K562 (cell line): ENCODE measurements at regions not wholly inside any gene's neighbourhood (a gene's known extent, or its start where the extent isn't known, plus 50 kb on each side); places are given as distances from the start of the nearest gene placed in this dataset.

Experiments
- ATAC-seq: fragments of 200-7000 bp; cut with Tn5 transposase; 3 replicates; pipeline ENCODE4 v1.9.1; 2020; ENCODE audit warnings: moderate library complexity
- BruUV-seq: library from RNA; stranded (reverse); fragments of 400-500 nt; replicated peaks from 2 replicates; lab custom pipeline; 2021; lab: Mats Ljungman, UMichigan
- CTCF ChIA-PET: fragments of 300-600 bp; formaldehyde crosslinking; extraction: SDS; loops from one replicate; lab custom pipeline; 2021; ENCODE audit warnings: low intra/inter-chr PET ratio; lab: Yijun Ruan, JAX
- POLR2A ChIA-PET: fragments of 300-600, 350-650 bp; sonication (Branson Sonifier 250); formaldehyde crosslinking; extraction: SDS; loops from one replicate; lab custom pipeline; 2021; ENCODE audit warnings: antibody characterized with exemption, inconsistent platforms; lab: Yijun Ruan, JAX
- DNase-seq, 4 experiments: peaks; one replicate each; pipeline versions ENCODE4 v3.0.0 to v3.0.0-alpha.2; 2011 to 2018; ENCODE audit warnings: low spot score in 3 of 4, mixed read lengths in 3 of 4; ENCODE audit errors: extremely low read depth in 1 of 4
- FAIRE-seq: peaks from 2 replicates; lab custom pipeline; 2011; peaks lifted over from hg19 to GRCh38; lab: Jason Lieb, UNC
- H2AFZ ChIP-seq: 2 replicates; pipeline ENCODE4 v1.6.0; 2011; ENCODE audit warnings: low read depth, low read length, control low read depth, inconsistent platforms
- H3K27ac ChIP-seq: fragments of 200-600 bp; 3 replicates; pipeline ENCODE4 v1.8.0; 2011; ENCODE audit warnings: low read depth, mild to moderate bottlenecking, control low read depth, inconsistent platforms, low read length, moderate library complexity, mixed read lengths; ENCODE audit errors: extremely low read depth
- H3K27me3 ChIP-seq, 2 experiments: fragments of 300-600 bp in 1 of 2; 2 replicates in 1 of 2; 3 replicates in 1 of 2; pipeline versions ENCODE4 v1.6.0 to v1.8.0; 2011; ENCODE audit warnings: inconsistent platforms in 2 of 2, low read length in 2 of 2, mild to moderate bottlenecking in 1 of 2, mixed read lengths in 1 of 2, moderate library complexity in 1 of 2; ENCODE audit not compliant: control insufficient read depth in 2 of 2, insufficient read depth in 2 of 2
- H3K36me3 ChIP-seq: fragments of 300-600 bp; 3 replicates; pipeline ENCODE4 v1.8.0; 2011; ENCODE audit warnings: mild to moderate bottlenecking, low read length, inconsistent platforms; ENCODE audit not compliant: control insufficient read depth, insufficient read depth
- H3K4me1 ChIP-seq, 2 experiments: fragments of 200-600 bp in 1 of 2; replicated peaks in 1 of 2; 2 replicates in 1 of 2; 3 replicates in 1 of 2; pipeline versions ENCODE4 v1.5.1 to v1.8.0; 2011; ENCODE audit warnings: inconsistent platforms in 2 of 2, low read length in 2 of 2, mild to moderate bottlenecking in 1 of 2, mixed read lengths in 1 of 2, moderate library complexity in 1 of 2; ENCODE audit not compliant: control insufficient read depth in 2 of 2, insufficient read depth in 2 of 2
- H3K4me2 ChIP-seq: 2 replicates; pipeline ENCODE4 v1.6.1; 2011; ENCODE audit warnings: low read length, control low read depth, inconsistent platforms, mixed read lengths; ENCODE audit not compliant: insufficient read depth
- H3K4me3 ChIP-seq: fragments of 200-600 bp; sonication (generic), shearing (Covaris generic); 2 replicates; pipeline ENCODE4 v1.5.1; 2016; ENCODE audit warnings: control low read depth, inconsistent platforms
- H3K79me2 ChIP-seq: fragments of 200-600 bp; 3 replicates; pipeline ENCODE4 v1.8.0; 2011; ENCODE audit warnings: low read length, inconsistent platforms; ENCODE audit not compliant: control insufficient read depth, insufficient read depth
- H3K9ac ChIP-seq, 2 experiments: 2 replicates each; pipeline versions ENCODE4 v1.6.0 to v1.6.1; 2011; ENCODE audit warnings: low read depth in 2 of 2, low read length in 2 of 2, control low read depth in 1 of 2, inconsistent platforms in 1 of 2, mild to moderate bottlenecking in 1 of 2, mixed read lengths in 1 of 2; ENCODE audit not compliant: insufficient read depth in 1 of 2
- H3K9me1 ChIP-seq: one replicate; pipeline ENCODE4 v1.6.0; 2011; ENCODE audit warnings: inconsistent platforms, mild to moderate bottlenecking, low read length, moderate library complexity; ENCODE audit not compliant: control insufficient read depth, insufficient read depth
- H3K9me3 ChIP-seq: replicated peaks from 2 replicates; pipeline ENCODE4 v1.5.1; 2011; ENCODE audit warnings: low read depth, low read length, inconsistent platforms; ENCODE audit not compliant: control insufficient read depth, insufficient read depth
- H4K20me1 ChIP-seq: replicated peaks from 2 replicates; pipeline ENCODE4 v1.6.1; 2011; ENCODE audit warnings: low read length, inconsistent platforms, mixed read lengths; ENCODE audit not compliant: control insufficient read depth, insufficient read depth
- ETV6 ChIP-seq, 3 experiments: fragments of 150-350 bp in 1 of 3; sonication (generic) in 1 of 3; formaldehyde crosslinking in 1 of 3; IDR thresholded peaks; 2 replicates each; pipeline versions ENCODE4 v1.6.1 to v1.8.0; 2014 to 2022; ENCODE audit warnings: borderline replicate concordance in 2 of 3, low read depth in 2 of 3, antibody characterized with exemption in 1 of 3, low read length in 1 of 3, mild to moderate bottlenecking in 1 of 3, missing genetic modification reagents in 1 of 3
- FOXM1 ChIP-seq, 2 experiments: fragments of 450-650 bp in 1 of 2; sonication (generic) in 1 of 2; formaldehyde crosslinking in 1 of 2; IDR thresholded peaks; 2 replicates each; pipeline versions ENCODE4 v1.6.1 to v1.9.0; 2017 to 2022; ENCODE audit warnings: low read depth in 2 of 2, mild to moderate bottlenecking in 2 of 2, missing genetic modification reagents in 1 of 2, moderate library complexity in 1 of 2
- KDM2B ChIP-seq: fragments of 250-450 bp; sonication (Bioruptor Pico); IDR thresholded peaks from 2 replicates; pipeline ENCODE4 v1.8.0; 2021; ENCODE audit warnings: mild to moderate bottlenecking, moderate library complexity
- KLF1 ChIP-seq: fragments of 450-650 bp; IDR thresholded peaks from 2 replicates; pipeline ENCODE4 v1.6.1; 2016; ENCODE audit warnings: missing genetic modification characterization, missing compliant biosample characterization
- NCOA2 ChIP-seq, 2 experiments: fragments of 450-650 bp; IDR thresholded peaks; 2 replicates each; pipeline ENCODE4 v1.6.1; 2018; ENCODE audit warnings: mild to moderate bottlenecking in 2 of 2, moderate library complexity in 1 of 2; ENCODE audit not compliant: partially characterized antibody in 2 of 2
- PHB2 ChIP-seq: fragments of 450-650 bp; IDR thresholded peaks from 2 replicates; pipeline ENCODE4 v1.6.1; 2017; ENCODE audit warnings: low read depth
- PHF21A ChIP-seq: fragments of 450-650 bp; IDR thresholded peaks from 2 replicates; pipeline ENCODE4 v1.6.1; 2017; ENCODE audit warnings: low read depth, borderline replicate concordance
- PTTG1 ChIP-seq: fragments of 450-650 bp; IDR thresholded peaks from 2 replicates; pipeline ENCODE4 v1.6.1; 2016; ENCODE audit warnings: low read depth, mild to moderate bottlenecking, missing genetic modification characterization, missing compliant biosample characterization
- PURB ChIP-seq: sonication (generic); formaldehyde crosslinking; IDR thresholded peaks from 2 replicates; pipeline ENCODE4 v1.9.0; 2021; ENCODE audit warnings: low read depth, mild to moderate bottlenecking, missing genetic modification reagents
- RAD51 ChIP-seq: fragments of 450-650 bp; IDR thresholded peaks from 2 replicates; pipeline ENCODE4 v1.7.1; 2016; ENCODE audit warnings: low read depth, mild to moderate bottlenecking, borderline replicate concordance
- SPI1 ChIP-seq: IDR thresholded peaks from 2 replicates; pipeline ENCODE4 v1.6.1; 2011; ENCODE audit warnings: low read depth, low read length, control low read depth, borderline replicate concordance
- THRB ChIP-seq: fragments of 450-650 bp; formaldehyde crosslinking; conservative IDR thresholded peaks from 2 replicates; pipeline ENCODE4 v1.4.0; 2022; ENCODE audit warnings: mild to moderate bottlenecking, missing genetic modification characterization
- ZNF12 ChIP-seq: sonication (generic); formaldehyde crosslinking; IDR thresholded peaks from 2 replicates; pipeline ENCODE4 v1.4.0; 2020; ENCODE audit warnings: mild to moderate bottlenecking, missing genetic modification reagents
- ZNF133 ChIP-seq: fragments of 250-450 bp; sonication (Bioruptor Pico); IDR thresholded peaks from 2 replicates; pipeline ENCODE4 v1.4.0; 2020; ENCODE audit warnings: mild to moderate bottlenecking
- ZNF282 ChIP-seq: sonication (generic); formaldehyde crosslinking; IDR thresholded peaks from 2 replicates; pipeline ENCODE4 v1.8.1; 2023; ENCODE audit warnings: missing genetic modification reagents
- WGBS: fragments of 100-300 bp; shearing (Covaris generic); methylation state at CpG from one replicate; pipeline ENCODE4 v1.1.6; 2016; ENCODE audit warnings: low coverage, mixed read lengths; ENCODE audit not compliant: insufficient coverage; ENCODE audit errors: missing lambda C conversion rate; 5-methylcytosine and 5-hydroxymethylcytosine counted together
- in situ Hi-C: fragments of 300-500 bp; cut with MboI; formaldehyde crosslinking; loops from 4 replicates; pipeline ENCODE4 v1.15.0; 2018; ENCODE audit warnings: inconsistent platforms, mixed read lengths
- intact Hi-C: fragments of 100-400 bp; cut with micrococcal nuclease; formaldehyde crosslinking; loops from 2 replicates; pipeline ENCODE4 v1.14.2; 2022

- H3K9ac ChIP-seq: no peak overlapping the region
- intact Hi-C loops: no loop called here
- no peaks in the 10 kb centered on the region for H4K20me1 ChIP-seq
- FAIRE-seq (no peak), ATAC-seq (no peak), DNase-seq (no peak)
- H2AFZ ChIP-seq: no peak overlapping the region
- H3K27ac ChIP-seq: no peak overlapping the region
- no peaks in the 10 kb centered on the region for H3K9me3 ChIP-seq
- no peaks in the 10 kb centered on the region for H3K36me3 ChIP-seq
- no peaks in the 10 kb centered on the region for H3K4me1 ChIP-seq
- 0% methylated on average over 1 of the region's 1 CpG for WGBS
- no peaks in the 10 kb centered on the region for H3K9me1 ChIP-seq
- no peaks in the 10 kb centered on the region for H3K79me2 ChIP-seq
- no peak overlapping the region for H3K4me3 ChIP-seq
- in situ Hi-C loops: no loop called here
- no peaks in the 10 kb centered on the region; a peak in 1 of 5 replicates for H3K27me3 ChIP-seq
- POLR2A ChIA-PET: no interaction called here
- CTCF ChIA-PET: no interaction called here
- BruUV-seq: no TSS peak
- H3K4me2 ChIP-seq: no peak overlapping the region
- TF ChIP-seq FOXM1 (IDR thresholded peaks at IDR 0.05; ENCODE audit: low read depth): no peak
- TF ChIP-seq FOXM1 (CRISPR knock-in tag; IDR thresholded peaks at IDR 0.05; ENCODE audit: low read depth): no peak
- TF ChIP-seq SPI1: no peak
- TF ChIP-seq KLF1 (tag): no peak
- no peak for TF ChIP-seq PHF21A
- TF ChIP-seq NCOA2 (IDR thresholded peaks at IDR 0.05; ENCODE audit: partially characterized antibody in 2 of 2): no peak
- no peak for TF ChIP-seq ZNF12 (CRISPR knock-in tag)
- TF ChIP-seq THRB (CRISPR knock-in tag): no peak
- TF ChIP-seq PHB2: no peak
- no peak for TF ChIP-seq ZNF282 (CRISPR knock-in tag)
- TF ChIP-seq ZNF133 (CRISPR knock-in tag): no peak
- TF ChIP-seq ETV6 (IDR thresholded peaks at IDR 0.05; ENCODE audit: borderline replicate concordance in 1 of 2, low read depth in 2 of 2, low read length in 1 of 2): no peak
- TF ChIP-seq ETV6 (CRISPR knock-in tag; IDR thresholded peaks at IDR 0.05; ENCODE audit: borderline replicate concordance): no peak
- TF ChIP-seq KDM2B: no peak
- TF ChIP-seq RAD51: no peak
- no peak for TF ChIP-seq PTTG1 (tag)
- no peak for TF ChIP-seq PURB (CRISPR knock-in tag)
Measured at GRCh38 chr20:4465212-4465611, 216.1 kb upstream of the ADRA1D start.
